ENCODE measurements at regions not wholly inside any gene's neighbourhood (a gene's known extent, or its start where the extent isn't known, plus 50 kb on each side); places are given as distances from the start of the nearest gene placed in this dataset.
"Not testable (repeated sequence)": the region's sequence is repeated elsewhere in the genome, so short reads cannot be mapped to it uniquely, and the experiment has no call there.

DNA sequence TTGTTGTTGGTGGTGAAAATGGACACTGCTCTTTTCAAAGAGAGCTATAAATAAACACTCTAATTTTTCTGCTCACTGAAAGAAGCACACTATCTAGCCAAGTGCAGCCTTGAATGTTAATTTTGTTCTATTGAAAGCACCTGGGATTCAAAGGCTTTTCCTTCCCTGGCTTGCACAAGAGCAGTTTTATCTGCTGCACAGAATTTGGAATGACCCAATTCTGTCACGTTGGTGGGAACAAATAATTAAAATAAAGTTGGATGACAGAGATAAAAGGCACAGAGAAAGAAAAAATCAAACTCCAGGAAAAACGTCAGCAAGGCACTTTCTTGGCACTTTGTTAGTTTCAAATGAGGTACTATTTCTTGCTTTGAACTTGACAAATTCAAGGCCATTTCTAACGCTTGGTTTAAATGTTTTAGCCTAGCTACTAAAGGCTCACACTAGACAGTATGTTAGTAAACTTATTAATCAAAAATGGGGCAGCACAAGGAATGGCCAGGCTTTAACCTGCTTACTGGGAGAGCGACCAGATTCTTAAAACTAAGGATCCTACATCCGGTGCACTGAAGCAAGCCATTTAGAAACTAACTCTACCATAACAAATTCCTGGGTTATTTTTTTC lies 145.5 kb upstream of the ARG1 start:
- DNase-seq (ENCODE audit: low spot score): no peak

GRCh38 chr6:131430531-131430930 lies 142.5 kb upstream of the ARG1 start:
- no peak for DNase-seq (ENCODE audit: low spot score)

GRCh38 chr6:131431718-131432117 lies 141.3 kb upstream of the ARG1 start:
- DNase-seq (ENCODE audit: low spot score): no peak

DNA sequence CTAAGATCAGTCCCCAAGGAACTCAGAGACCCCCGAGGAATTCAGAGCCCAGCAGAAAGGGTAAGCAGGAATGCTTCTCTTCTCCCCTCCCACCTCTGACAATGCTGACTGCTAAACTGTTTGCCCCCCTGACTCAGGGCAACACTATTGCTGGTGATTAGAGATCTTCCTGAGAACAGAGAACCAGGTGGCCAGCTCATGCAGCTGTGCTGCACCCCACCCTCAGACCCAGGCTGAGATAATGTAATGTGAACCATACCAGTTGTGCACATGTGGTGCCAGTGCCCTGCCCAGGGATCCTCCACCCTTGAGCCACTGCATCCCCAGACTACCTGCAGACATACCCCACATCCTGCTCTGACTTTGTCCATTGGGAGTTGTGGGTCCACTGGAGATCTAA lies 139.1 kb upstream of the ARG1 start:
- DNase-seq (ENCODE audit: low spot score): no peak

GRCh38 chr6:131436358-131436757 lies 136.7 kb upstream of the ARG1 start:
- DNase-seq (ENCODE audit: low spot score): no peak

DNA sequence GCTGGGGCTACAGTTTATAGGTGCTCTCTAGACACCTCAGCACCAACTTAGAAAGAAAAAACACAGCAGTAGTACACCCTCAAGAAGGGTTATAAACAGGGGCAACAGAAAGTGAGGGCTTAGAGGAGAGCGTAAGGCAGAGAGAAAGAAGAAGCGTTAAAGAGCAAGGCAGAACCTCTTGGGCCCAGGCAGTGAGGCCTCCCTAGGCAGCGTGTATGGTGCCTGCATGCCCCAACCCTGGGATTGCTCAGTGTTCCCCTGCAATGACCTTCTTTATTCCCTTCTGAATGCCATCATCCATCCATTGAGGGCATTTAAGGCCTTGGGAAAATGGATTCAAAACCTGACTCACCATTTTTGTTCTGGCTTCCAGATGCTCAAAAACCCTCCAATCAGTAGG lies 130.0 kb upstream of the ARG1 start:
- DNase-seq (ENCODE audit: low spot score): no peak

- peak; percentile 22 for DNase-seq (ENCODE audit: low spot score)
Observed at GRCh38 chr6:131443514-131443913, 129.5 kb upstream of the ARG1 start.

GRCh38 chr6:131445356-131445755 lies 127.7 kb upstream of the ARG1 start:
- not testable (repeated sequence) for DNase-seq (ENCODE audit: low spot score)

DNA sequence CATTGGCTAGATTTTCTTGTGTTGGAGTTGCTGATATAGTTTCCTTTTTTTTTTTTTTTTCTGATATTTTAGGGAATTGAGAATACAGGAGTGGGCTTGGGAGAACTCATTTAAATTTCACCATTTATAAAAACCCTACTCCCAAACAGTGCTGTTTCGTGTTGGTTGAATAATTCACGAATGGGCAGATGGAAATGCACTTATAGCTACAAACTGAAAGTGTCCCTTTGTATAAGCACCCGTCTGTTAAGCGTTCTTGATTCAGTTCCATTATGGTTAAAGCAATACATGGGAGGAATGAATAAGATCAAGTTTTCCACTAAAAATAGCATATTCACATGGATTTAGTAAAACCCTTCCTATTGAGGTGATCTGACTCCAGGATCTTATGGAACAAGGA lies 122.2 kb upstream of the ARG1 start:
- no peak for DNase-seq (ENCODE audit: low spot score)

DNA sequence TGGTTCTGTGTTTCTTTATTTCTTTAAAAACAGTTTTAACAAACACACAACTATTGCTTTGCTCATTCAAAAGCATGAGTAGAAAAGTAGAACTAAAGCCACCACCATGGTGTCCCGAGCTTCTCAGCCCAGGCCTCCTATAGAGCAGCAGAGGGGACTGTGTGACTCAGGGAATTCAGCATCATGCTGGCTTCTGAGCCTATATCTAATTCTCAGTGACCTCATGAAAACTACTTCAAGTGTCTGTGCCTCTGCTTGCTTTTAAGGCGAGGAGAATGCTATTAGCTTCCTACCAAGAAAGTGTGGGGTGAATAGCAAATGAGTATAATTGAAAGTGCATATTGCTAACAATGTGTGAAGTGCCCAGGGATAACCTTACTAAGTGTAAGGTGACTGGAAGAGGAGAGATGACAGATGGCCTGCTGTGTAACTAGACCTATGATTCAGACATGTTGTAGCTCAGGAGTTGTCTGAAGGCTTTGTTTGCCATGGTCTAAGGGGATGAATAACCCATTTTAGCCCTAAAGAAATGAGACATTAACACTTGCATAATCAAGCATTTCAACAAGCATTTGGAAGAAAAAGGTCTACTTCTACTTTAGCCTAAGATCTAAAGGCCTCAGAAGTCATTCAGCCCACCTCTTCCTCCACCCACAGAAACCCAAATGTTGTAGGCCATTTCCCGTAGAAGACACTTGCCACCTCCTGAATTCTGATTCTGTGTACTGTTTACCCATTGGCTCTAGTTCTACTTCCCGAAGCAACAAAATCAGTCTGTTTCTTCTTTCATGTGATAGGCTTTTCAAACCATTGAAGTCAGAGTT lies 121.5 kb upstream of the ARG1 start:
- DNase-seq (ENCODE audit: low spot score): no peak

- DNase-seq (ENCODE audit: low spot score): no peak
Observed at GRCh38 chr6:131453803-131454202, 119.2 kb upstream of the ARG1 start.

DNA sequence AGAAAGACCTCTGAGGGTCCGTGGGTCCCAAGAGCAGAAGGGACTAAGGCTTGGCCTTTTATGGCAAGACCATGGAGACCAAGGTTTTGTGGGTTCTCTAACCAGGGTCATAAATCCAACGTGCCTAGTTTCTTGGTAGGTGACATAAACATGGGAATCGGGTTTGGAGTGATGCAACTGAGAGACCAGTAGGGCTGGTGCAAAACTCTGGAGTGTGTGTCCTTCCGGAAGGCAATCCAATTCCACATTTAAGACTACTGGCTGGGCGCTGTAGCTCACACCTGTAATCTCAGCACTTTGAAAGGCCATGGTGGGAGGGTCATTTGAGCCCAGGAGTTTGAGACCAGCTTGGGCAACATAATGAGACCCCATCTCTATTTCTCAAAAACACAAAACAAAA lies 116.5 kb upstream of the ARG1 start:
- DNase-seq (ENCODE audit: low spot score): no peak

DNA sequence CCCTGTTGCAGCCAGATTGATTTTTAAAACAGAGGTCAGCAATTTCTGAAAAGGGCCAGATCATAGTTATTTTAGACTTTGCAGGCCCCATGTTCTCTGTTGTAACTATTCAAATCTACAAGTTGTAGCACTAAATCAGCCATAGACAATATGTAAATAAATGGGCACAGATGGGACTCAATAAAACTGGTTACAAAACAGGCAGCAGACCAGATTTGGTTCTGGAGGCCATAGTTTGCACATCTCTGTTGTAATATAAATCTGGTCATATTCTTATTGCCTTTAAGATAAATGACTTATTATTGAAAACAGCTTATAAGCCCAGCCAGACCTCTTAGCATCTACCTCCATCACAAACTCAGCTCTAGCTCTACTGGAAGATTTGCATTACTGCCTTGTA lies 114.0 kb upstream of the ARG1 start:
- no peak for DNase-seq (ENCODE audit: low spot score)

DNA sequence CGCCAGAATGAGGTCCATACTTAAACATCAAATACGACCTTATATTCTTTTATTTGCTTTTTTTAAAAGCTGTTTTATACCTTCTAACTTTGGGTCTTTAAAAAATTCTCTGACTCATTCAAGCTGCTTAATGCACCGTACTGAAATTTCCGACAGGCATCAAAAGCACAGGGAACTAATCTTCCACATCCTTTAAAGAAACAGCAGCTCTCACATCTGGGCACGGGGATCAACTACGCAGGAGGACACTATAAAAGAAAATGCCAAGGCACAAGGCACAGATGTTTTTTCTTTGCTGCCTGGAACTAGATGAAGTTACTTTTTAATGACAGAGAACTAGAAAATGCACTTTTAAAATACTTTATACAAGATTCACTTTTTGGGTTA lies 112.4 kb upstream of the ARG1 start:
- DNase-seq (ENCODE audit: low spot score): no peak

DNA sequence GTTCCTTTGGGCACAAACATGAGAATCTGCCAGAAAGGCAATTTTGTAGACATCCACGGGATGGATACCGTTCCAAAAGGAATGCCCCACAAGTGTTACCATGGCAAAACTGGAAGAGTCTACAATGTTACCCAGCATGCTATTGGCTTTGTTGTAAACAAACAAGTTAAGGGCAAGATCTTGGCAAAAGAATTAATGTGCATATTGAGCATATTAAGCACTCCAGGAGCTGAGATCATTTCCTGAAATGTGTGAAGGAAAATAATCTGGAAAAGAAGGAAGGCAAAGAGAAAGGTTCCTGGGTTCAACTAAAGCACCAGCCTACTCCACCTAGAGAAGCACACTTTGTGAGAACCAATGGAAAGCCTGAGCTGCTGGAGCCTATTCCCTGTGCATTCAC lies 103.9 kb upstream of the ARG1 start:
- no peak for DNase-seq (ENCODE audit: low spot score)

GRCh38 chr6:131470534-131470933 lies 102.5 kb upstream of the ARG1 start:
- DNase-seq (ENCODE audit: low spot score): no peak

DNA sequence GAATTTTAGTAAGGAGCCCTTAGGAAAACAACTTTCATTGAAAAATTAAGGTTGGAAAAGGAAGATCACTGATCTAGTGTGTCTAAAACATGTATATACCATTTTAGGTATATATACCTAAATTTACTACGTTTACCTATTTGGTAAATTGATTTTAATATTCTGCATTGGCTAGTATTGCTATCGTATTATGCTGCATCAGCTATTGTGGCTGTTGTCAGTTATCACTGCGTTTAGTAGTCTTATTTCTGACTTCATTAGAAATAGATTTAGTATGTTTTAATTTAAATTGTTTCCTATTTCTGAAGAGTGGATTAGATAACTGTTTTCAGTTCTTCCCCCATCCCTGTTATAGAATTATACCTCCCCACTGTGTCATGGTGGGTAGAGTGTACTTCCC lies 101.7 kb upstream of the ARG1 start:
- DNase-seq (ENCODE audit: low spot score): no peak

DNA sequence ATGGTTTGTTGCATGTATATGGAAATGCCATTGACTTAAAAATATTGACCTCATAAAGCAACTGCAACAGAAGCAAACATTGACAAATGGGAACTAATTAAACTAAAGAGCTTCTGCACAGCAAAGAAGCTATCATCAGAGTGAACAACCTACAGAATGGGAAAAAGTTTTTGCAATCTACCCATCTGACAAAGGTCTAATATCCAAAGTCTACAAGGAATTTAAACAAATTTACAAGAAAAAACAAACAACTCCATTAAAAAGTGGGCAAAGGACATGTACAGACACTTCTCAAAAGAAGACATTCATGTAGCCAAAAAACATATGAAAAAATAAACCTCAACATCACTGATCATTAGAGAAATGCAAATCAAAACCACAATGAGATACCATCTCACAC lies 99.7 kb upstream of the ARG1 start:
- not testable (repeated sequence) for DNase-seq (ENCODE audit: low spot score)

DNA sequence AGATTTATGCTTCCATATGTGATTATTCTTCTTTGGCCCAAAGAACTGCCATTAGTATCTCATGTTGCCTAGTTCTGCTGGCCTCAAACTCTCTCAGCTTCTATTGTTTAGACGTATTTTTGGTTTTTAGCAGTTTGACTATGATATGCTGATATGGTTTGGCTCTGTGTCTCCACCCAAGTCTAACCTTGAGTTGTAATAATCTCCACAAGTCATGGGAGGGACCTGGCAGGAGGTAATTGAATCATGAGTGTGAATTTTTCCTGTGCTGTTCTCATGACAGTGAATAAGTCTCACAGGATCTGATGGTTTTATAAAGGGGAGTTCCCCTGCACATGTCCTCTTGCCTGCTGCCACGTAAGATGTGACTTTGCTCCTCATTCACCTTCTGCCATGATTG lies 96.7 kb upstream of the ARG1 start:
- DNase-seq (ENCODE audit: low spot score): no peak

- DNase-seq (ENCODE audit: low spot score): not testable (repeated sequence)
Observed at GRCh38 chr6:131478740-131479211, 94.2 kb upstream of the ARG1 start.

DNA sequence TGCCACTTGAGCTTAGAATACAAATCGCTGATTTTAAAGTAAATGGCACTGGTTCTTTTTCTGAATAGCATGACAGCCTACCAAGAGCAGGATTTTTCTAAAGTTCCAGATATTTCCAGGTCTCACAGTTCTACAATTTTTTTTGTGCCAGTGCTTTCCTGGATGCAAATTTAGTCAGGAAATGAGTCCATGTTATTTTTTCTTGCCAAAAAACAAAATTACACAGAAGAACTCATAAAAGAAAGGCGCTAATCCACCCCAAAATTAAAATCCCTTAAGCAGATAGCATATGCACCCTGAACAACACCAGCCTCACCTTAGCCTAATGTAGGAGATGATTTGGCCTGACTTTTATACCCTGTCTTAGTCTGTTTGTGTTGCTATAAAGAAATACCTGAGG lies 86.4 kb upstream of the ARG1 start:
- DNase-seq (ENCODE audit: low spot score): no peak

DNA sequence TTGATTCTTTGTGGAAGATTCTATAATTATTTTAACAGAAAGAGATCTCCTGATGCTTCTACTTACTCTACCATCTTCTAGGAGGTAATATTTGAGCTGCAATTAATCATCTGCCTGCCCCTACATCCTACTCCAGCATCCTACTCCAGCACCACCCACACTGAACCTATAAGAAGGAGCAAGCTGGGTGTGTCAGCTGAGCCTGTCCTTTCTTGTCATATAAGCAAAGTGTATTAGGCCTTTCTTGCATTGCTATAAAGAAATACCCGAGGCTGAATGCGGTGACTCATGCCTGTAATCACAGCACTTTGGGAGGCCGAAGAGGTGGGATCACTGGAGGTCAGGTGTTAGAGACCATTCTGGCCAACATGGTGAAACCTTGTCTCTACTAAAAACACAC lies 84.2 kb upstream of the ARG1 start:
- no peak for DNase-seq (ENCODE audit: low spot score)

DNA sequence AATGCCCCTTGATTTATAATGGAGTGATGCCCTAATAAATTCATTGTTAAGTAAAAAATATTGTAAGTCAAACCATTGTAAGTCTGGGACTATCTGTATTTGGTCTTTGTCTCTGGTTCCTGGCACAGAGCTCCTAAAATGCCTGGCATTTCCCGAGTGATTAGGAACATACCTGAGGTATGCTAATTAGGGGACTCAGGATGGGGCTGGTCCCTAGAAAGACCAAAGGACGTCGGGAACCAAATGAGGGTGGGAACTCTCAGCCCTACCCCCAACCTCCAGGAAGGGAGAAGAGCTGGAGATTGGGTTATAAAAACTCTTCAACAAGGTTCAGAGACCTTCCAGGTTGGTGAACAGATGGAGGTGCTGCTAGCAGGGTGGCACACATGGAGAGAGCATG lies 82.6 kb upstream of the ARG1 start:
- no peak for DNase-seq (ENCODE audit: low spot score)

Measured in CD4-positive, alpha-beta T cell treated with Interleukin-2 at 100 ng/mL for 4 hours (primary cell).